ENCODE measurements at regions not wholly inside any gene's neighbourhood (a gene's known extent, or its start where the extent isn't known, plus 50 kb on each side); places are given as distances from the start of the nearest gene placed in this dataset.
A peak's percentile ranks its signal among the peaks of the same experiment; 100 is the strongest.

DNA sequence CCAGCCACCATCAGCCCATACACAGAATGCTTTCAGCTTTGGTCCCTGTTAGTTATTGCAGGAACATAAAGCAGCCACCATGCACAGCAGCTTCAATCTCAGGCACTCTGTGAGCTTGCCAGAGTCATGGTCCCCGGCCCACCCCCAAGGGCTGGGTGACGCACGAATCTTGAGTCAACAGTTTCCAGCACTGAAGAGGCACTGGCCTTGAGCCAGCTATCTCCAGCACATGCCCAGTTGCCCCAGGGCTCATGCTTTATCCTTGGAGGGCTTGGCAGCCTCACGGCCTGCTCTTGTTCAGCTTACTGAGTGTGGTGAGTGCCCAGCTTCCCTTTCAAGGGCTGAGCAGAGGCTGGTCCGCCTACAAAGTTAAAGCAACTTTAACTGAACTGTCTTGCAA lies 200.7 kb upstream of the RAB4A start:
- peak; percentile 77 for DNase-seq

DNA sequence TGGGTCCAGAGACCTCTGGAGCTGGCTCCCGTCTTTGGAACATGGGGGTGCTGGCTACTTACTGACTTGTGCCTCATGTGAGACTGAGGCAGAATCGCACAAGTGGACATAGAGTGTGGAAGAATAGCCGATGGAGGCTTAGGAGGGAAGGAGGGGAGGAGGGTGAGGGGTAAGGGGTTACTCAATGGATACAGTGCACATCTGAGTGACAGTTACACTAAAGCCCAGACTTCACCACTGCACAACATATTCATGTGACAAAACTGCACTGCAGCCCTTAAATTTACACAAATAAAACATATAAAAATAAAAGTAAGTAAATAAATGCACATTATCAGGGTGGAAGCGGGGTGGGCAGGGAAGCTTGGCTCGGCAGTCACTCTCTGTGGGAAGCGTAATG lies 197.7 kb upstream of the RAB4A start:
- no peak for DNase-seq

DNA sequence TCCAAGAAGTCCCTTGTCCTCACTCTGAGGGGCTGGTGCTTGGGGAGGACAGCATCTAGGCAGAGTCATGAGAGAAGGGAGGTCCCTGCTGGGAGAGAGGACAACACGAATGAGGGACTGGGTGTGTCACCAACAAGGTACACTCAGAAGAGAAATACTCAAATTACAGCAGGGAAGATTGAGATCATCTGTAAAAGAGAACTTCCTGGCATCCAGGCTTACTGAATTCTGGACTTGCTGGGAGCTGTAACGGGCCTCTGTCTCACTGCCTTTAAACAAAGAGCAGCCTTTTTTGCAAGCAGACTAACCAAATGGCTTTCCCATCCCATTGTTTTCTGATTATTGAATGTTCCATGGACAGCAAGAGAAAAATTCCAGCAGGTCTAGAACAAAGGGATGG lies 195.7 kb upstream of the RAB4A start:
- DNase-seq: no peak

DNA sequence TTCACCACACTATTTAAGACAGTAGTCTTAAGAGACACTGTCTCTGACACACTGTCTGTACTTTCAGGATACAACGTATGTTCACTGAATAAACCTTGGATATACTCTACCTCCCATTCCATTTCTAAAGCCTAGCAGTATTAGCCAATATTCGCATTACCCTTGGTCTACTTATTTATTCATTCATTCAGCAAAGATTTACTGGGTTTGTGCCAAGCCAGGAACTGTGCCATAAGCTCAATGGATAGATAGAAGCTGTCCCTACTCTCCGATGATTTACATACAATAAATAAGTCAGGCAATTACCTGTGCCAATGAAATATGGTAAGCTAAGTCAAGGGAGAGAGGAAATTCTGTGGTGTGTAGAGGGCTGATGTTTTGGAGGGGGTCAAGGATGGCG lies 195.2 kb upstream of the RAB4A start:
- no peak for DNase-seq

DNA sequence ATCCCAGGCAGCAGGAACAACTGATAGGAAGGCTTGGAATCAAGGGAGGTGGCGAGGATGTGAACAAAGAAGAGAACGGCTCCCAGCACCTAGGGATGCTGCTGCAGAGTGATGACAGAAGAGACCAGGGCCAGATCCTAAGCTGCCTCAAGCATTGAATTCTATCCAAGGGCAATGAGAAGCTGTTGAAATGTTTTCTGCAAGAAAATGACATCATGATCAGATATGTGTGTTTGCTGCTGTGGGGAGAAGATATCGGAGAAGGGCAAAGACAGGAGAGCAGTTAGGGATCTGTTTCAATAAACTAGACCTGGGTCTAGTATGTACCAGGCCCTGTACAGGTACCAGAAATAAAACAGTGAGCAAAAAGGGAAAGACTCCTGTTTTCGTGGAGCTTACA lies 194.7 kb upstream of the RAB4A start:
- no peak for DNase-seq

DNA sequence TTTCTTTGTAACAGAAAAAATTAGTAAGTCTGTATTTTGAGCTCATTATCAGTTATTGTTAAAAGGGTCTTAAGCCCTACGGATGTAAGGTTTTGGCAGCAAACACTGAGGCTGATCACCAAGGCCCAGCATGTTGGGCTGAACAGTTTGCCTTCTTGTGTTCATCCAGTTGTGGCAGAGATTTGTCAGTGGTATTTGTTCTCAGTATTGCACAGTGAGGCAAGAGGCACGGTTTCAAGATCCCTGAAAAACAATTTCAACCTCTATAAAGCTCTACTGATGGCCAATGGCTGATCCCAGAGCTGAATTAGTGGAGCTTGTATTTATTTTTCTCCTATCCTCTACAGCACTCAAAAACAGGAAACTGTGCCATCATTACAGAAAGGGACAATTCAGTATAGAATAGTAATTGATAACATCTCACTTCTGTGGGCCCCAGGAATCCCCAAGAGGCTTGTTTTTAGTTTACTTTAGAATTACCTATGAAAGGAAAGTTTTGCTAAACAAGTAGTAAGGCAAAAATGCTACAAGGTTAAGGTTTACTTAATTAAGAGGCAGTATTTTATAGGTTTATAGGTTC lies 191.8 kb upstream of the RAB4A start:
- DNase-seq: no peak

DNA sequence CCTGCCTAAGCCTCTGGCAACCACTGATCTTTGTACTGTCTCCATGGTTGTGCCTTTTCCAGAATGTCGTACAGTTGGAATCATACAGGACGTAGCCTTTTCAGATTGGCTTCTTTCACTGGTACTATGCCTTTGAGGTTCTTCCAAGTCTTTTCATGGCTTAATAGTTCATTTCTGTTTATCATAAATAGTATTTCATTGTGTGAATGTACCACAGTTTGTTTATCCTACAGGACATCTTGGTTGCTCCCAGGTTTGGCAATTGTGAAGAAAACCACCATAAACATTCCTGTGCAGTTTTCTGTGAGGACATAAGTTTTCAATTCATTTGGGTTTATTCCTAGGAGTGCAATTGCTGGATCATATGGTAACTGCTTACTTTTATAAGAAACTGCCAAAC lies 190.6 kb upstream of the RAB4A start:
- DNase-seq: no peak

DNA sequence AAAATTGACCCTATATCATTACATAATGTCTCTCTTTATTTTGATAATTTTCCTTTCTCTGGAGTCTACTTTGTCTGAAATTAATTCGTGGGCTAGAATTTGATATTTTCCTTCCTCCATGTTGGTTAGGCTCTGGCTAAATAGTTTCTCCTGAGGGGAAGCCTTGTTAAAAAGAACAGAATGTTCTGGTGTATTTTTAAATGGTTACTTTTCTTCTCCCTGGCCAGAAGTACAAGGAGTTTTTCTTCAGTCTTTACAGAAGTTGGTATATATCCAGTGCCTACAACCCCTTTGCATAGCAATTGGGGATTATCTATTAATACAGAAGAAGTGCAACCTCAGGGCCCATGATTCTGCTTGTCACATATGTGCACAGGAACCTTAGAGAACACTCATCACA lies 185.6 kb upstream of the RAB4A start:
- DNase-seq: no peak

DNA sequence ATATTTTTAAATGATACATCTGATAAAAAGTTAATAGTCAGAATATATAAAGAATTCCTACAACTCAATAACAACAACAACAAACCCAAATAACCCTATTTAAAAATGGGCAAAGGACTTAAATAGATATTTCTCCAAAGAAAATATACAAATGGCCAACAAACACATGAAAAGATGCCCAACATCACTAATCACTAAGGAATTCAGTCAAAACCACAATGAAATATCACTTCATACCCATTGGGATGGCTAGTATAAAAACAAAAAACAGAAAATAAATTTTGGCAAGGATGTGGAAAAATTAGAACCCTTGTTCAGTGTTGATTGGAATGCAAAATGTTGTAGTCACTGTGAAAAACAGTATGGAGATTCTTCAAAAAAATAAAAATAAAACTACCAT lies 184.8 kb upstream of the RAB4A start:
- no peak for DNase-seq

DNA sequence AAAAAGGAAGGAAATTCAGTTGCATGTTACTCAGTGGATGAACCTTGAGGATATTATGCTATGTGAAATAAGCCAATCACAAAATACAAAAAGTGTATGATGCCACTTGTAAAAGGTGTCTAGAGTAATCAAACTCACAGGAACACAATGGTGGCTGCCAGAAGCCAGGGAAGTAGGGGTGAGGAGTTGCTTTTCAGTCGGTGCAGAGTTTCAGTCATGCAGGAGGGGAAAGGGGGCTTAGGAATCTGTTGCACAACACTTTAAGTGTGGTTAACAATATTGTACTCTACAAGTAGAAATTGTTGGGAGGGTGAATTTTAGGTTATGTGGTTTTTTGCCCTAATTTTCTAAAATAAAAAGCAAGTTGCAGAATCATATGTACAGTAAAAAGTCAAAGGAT lies 184.2 kb upstream of the RAB4A start:
- DNase-seq: no peak

DNA sequence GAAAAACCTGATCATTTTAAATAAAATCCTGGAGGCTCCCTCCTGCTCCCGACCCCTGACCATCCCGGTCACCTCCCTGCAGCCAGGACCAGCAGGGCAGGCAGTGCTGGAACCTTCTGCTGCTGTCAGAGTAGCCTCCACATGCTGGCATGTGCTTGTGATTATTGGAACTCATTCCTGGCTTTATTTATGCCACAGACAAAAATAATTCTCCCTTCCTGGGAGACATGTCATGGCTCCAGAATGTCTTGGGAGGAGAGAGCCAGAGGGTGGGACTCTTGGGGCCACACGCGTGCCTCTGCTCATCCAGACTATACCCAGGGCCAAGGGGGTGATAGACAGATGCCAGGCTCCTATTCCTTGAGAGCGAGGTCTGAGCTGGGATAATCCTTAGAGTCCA lies 183.6 kb upstream of the RAB4A start:
- no peak for DNase-seq

DNA sequence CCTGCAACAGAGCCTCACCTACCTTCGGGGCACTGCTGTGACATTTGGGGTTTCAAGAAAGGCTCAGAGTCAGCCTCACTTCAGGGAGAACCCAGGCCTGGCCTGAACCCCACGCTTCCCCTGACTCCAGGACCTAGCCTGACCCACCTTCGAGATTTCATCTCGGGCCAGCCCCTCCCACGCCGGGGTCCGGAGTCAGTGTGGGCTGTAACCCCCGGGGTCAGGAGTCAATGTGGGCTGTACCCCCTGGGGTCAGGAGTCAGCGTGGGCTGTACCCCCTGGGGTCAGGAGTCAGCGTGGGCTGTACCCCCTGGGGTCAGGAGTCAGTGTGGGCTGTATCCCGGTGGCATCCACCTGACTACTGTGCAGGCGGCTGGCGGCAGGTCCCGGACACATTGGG lies 183.0 kb upstream of the RAB4A start:
- DNase-seq: no peak

DNA sequence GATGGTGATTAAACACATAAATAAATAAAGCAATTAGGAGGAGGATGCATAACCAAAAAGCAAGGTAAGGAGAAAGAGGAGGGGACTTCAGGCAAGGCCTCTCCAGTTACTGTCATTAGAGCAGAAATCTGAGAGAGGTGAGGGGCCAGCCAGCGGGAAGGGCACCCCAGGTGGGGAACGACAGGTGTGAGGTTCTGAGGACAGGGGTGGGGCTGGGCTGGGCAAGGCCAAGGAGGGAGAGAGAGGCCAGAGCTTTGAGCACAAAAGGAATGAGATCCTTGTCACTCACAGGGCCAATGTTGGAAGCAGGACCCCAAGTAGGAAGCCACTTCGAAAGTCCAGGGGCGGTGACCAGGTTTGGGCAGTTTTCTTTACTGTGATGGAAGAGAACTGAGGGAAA lies 182.2 kb upstream of the RAB4A start:
- DNase-seq: no peak

DNA sequence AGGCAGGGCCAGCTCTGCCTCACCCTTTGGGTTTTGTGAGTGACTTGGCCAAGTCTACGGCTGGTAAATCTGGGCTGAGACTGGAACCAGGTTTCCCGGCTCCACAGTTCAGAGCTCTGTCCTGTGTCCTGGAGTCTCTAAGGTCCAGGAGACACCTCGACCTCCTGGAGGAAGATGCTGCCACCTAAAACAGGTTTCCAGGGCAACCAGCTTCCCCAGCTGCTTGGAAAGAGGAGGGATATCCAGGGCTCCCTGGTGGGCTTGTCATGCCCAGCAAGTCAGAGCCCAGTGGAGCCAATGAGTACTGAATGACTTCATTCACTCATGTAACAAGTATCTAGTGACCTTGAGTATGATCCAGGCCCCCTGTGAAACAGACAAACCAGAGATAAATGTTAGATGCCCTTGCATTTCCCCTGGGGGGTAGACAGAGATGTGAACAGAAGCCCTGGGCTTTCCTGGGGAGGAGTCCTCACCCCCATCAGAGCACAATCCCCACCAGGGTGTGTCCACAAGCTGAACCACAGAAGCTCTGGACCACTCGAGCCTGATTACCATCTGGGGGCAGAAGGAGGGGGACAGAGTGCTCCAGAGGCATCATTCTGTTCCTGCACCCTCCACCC lies 181.2 kb upstream of the RAB4A start:
- no peak for DNase-seq

DNA sequence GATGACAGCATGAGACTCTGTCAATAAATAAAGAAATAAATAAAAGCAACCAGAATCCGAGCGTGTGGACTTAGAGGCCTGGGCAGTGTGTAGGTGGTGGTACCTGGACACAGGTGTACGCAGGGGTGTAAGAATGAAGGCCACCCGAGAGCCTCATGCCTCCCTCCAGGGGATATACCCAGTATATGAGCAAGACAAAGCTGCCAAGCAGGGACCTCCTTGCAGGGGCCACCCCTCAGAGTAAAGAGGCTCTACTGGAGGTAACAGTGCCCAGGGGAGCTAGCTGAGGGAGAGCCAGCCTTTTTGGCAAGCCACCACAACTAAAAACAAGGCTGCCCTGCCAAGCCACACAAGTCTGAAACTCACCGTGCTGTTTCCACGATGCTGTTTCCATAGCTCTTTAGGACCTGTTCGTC lies 179.2 kb upstream of the RAB4A start:
- DNase-seq: no peak

DNA sequence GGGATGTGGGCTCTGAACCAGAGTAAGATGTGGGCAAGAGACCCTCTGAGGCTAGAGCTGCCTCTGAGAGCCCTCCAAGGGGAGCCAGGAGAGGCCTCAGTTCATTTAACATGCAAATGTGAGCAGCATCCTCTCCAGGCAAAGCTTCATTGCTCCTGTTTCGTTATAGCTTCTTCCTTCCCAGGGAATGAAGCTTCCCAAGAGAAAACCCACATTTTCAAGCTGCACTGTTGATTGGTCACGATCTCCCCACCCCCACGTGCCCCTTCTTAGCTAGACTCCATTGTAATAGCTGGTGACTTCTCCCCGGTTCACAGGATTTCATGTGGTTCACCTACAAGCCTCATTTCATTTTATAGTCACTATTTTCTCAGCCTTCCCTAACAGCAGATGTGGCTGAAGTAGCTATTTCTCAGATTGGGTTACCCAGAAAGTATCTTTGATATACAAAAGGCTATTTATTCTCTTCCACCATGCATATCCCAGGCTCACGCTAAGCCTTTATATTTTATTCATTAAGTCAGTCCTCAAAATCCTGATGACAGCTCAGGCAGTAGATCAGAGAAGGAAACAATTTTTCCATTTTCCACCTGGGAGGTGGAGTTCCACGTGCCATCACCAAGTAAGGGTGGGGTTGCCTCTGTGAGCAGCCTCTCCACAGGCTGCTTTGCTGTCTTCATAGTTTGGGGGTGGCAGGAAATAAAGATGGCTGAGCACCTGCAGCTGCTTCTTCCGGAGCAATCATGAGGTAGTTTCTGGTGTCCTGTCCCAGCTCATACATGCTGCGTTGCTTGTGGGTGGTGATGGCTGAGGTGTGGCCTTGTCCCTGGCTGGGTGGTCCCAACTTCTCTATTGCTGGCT lies 178.3 kb upstream of the RAB4A start:
- peak; percentile 94 for DNase-seq

DNA sequence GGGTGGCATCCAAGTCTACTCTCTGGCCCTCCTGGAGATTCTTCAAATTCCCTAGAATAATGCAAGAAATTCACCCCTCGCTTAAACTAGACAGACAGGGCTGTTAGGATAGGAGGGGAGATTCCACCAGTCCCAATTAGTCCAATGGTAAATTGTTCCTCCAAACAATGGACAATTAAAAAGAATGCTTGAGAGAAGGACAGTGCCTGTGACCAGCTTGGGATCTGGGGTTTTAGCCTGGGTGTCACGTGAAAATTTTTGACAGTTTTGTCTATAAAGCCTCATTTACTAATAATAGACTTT lies 177.7 kb upstream of the RAB4A start:
- no peak for DNase-seq

DNA sequence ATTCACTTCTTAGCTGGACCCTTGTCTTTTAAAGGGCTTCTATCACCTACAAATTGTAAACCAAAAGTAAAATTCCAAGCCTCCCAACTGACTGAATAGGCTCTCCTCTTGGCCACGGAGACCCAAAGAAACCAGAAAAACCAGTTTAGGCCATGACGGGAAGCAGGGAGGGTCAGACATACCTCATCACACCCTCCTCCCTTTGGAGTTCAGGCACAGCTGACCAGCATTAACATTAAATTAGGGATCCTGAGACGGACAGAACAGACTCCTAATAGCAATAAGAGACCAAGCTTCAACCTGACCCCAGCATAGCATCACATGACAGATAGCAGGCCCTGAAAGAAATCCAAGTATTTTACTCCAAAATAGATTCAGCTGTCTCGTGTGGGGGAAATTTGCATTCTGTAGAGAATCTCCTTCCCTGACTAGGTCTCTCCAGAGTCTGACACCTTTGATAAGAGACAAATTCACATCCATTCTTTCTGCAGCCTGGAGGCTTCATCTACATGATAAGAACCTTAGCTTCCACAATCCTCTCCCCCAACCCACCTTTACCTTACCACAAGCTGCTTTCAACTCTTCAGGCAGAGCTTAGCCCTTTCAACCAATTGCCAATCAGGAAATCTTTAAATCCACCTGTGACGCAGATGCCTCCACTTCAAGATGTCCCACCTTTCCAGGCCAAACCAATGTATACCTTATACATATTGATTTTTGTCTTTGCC lies 177.1 kb upstream of the RAB4A start:
- no peak for DNase-seq

DNA sequence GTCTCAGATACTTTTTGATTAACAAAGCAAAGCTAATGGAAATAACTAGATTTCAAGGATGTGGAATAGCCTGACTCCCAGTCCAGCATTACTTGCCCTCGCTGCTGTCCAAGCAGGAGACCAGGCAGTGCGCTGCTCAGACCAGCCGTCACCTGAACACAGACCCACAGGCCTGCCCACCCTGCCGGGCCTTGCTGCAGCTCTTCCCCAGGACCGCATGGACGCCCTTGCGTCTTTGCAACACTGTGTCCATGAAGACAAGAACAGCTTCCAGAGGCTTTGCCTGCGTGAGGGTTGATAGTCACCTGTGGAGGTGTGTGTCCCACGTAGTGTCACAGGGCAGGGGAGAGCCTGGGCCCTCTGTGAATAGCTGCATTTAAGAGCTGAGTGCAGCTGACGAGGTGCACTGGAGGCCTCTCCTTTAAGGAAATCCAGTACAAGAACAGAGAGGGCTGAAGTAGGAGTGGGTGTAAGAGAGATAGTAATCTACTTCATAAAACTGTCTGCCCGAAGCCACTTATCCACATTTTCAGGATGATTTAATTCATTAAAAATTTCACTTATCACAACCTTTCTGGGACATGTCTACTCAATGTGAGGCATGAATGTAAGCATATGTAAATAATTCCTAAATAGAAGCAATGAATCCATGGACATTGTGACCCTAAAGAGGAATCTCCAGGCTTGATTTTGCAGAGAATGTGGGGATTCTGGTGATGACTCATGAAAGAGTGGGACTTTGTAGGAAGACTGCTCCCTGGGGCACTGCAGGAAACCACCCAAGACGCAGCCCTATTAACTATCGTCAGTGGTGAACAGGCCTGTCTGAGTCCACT lies 176.2 kb upstream of the RAB4A start:
- no peak for DNase-seq

DNA sequence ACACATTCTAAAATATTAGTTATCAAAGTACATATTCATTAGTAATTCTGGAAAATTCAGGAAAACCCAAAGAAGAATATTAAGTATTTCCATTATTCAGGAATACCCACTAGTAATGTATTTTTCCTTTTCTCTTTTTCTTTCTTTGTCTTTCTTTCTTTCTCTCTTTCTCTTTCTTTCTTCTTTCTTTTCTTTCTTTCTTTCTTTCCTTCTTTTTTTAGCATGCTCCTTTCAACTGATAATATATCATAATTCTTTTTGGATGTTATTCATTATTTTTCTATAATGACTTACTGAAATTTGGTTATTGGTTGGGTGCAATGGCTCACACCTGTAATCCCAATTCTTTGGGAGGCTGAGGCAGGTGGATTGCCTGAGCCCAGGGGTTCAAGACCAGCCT lies 175.6 kb upstream of the RAB4A start:
- no peak for DNase-seq

DNA sequence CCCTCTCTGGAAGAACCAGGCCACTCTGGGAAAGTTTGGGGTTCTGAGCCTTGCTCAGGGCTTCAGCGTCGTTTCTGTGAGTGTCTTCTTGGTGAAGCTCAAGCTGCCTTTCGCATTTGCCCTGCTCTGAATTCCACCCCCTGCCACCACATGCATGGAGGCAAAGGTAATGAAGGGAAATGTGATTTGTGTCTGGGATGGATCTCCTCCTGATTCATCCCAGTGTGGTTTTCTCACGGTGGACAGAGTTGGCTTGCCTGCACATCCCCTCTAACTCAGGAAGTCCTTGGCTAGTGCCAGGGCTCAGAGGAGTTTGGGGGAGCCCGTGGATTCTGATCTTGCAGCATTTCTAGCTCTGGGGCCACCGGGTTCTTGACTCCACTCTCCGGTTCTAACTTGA lies 173.6 kb upstream of the RAB4A start:
- no peak for DNase-seq

DNA sequence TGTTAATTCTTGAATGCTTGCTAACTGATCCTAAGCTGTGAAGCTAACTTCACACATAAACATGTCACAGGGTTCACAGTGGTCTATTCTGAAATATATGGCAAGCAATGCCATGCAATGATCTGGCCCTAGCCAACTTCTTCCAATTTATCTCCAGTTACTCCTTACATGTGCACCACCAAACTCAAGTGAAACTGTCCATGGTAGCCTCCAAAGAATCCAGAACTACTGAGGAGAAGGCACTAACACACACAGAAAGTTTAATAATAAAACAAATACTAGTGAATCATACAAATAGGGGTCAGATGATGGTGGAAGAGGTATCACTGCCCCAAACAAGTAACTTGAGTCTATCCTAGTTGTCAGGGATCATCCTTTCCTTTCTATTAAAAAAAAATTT lies 172.6 kb upstream of the RAB4A start:
- no peak for DNase-seq
